ENCODE measurements at regions not wholly inside any gene's neighbourhood (a gene's known extent, or its start where the extent isn't known, plus 50 kb on each side); places are given as distances from the start of the nearest gene placed in this dataset.

- Histone ChIP-seq H3K27ac (ENCODE audit: insufficient read depth, low read depth, low read length) (no peak overlapping the region), H3K9me1 (replicated peaks; ENCODE audit: control insufficient read depth, extremely low read depth, insufficient read depth, low read length) (no peaks in the 10 kb centered on the region), H3K79me2 (ENCODE audit: control insufficient read depth, insufficient read depth, low read length) (no peaks in the 10 kb centered on the region), H3K4me1 (ENCODE audit: control insufficient read depth, extremely low read depth, insufficient read depth, low read length) (no peaks in the 10 kb centered on the region), H3K36me3 (ENCODE audit: control insufficient read depth in 2 of 2, extremely low read depth in 1 of 2, insufficient read depth in 2 of 2, low read length in 2 of 2) (no peaks in the 10 kb centered on the region), H3K4me2 (ENCODE audit: insufficient read depth, low read length) (no peak overlapping the region), H3K9ac (replicated peaks; ENCODE audit: extremely low read depth, insufficient read depth, low read length) (no peak overlapping the region), H3K27me3 (ENCODE audit: control insufficient read depth in 2 of 2, insufficient read depth in 2 of 2, low read length in 2 of 2) (no peaks in the 10 kb centered on the region), H3K9me3 (replicated peaks; ENCODE audit: control insufficient read depth, insufficient read depth, low read length) (no peaks in the 10 kb centered on the region), H4K20me1 (replicated peaks; ENCODE audit: control insufficient read depth, extremely low read depth, insufficient read depth, low read length) (no peaks in the 10 kb centered on the region), H3K4me3 (replicated peaks in 1 of 3; ENCODE audit: insufficient read depth in 1 of 3, low read depth in 1 of 3, low read length in 3 of 3) (no peak overlapping the region), H2AFZ (ENCODE audit: low read depth, low read length) (no peak overlapping the region)
- no TSS peak for BruUV-seq (replicated peaks)
- ChIA-PET CTCF (no interaction called here), POLR2A (no interaction called here)
- intact Hi-C loops (cut with micrococcal nuclease) = no loop called here
- FAIRE-seq = no peak
- TF ChIP-seq GATA2 (IDR thresholded peaks at IDR 0.05; ENCODE audit: insufficient read depth, insufficient read length, low read depth, low read length) = no peak
- no peak for TF ChIP-seq FOS (IDR thresholded peaks at IDR 0.05; ENCODE audit: borderline replicate concordance, insufficient read depth, low read length)
- dilution Hi-C loops (cut with MboI; ENCODE audit: extremely low pct_ligation_motif_present, low sequenced_read_pairs) = no loop called here
- DNase-seq (ENCODE audit: low read depth, low spot score) = no peak
Measured at GRCh38 chr5:159781626-159782157, 134.6 kb upstream of the ADRA1B start.

- Histone ChIP-seq H3K4me3 (replicated peaks in 1 of 3; ENCODE audit: insufficient read depth in 1 of 3, low read depth in 1 of 3, low read length in 3 of 3) (no peak overlapping the region), H3K9me3 (replicated peaks; ENCODE audit: control insufficient read depth, insufficient read depth, low read length) (no peaks in the 10 kb centered on the region), H3K4me1 (ENCODE audit: control insufficient read depth, extremely low read depth, insufficient read depth, low read length) (no peaks in the 10 kb centered on the region), H3K9me1 (replicated peaks; ENCODE audit: control insufficient read depth, extremely low read depth, insufficient read depth, low read length) (no peaks in the 10 kb centered on the region), H3K79me2 (ENCODE audit: control insufficient read depth, insufficient read depth, low read length) (no peaks in the 10 kb centered on the region), H3K9ac (replicated peaks; ENCODE audit: extremely low read depth, insufficient read depth, low read length) (no peak overlapping the region), H3K27ac (ENCODE audit: insufficient read depth, low read depth, low read length) (no peak overlapping the region), H3K36me3 (ENCODE audit: control insufficient read depth in 2 of 2, extremely low read depth in 1 of 2, insufficient read depth in 2 of 2, low read length in 2 of 2) (no peaks in the 10 kb centered on the region), H3K4me2 (ENCODE audit: insufficient read depth, low read length) (no peak overlapping the region), H2AFZ (ENCODE audit: low read depth, low read length) (no peak overlapping the region), H4K20me1 (replicated peaks; ENCODE audit: control insufficient read depth, extremely low read depth, insufficient read depth, low read length) (no peaks in the 10 kb centered on the region), H3K27me3 (ENCODE audit: control insufficient read depth in 2 of 2, insufficient read depth in 2 of 2, low read length in 2 of 2) (no peaks in the 10 kb centered on the region)
- POLR2A ChIA-PET = no interaction called here
- CTCF ChIA-PET = interaction anchor here (1.1 to 1.2 kb wide), 2 partner anchors 17 to 86 kb away, joined by 3 read pairs; no protein-coding TSS in a partner anchor
- TF ChIP-seq MAX (IDR thresholded peaks at IDR 0.05; ENCODE audit: insufficient read depth, insufficient read length) (no peak), JUN (IDR thresholded peaks at IDR 0.05; ENCODE audit: borderline replicate concordance, insufficient read depth, insufficient read length, low read depth) (no peak), GATA2 (IDR thresholded peaks at IDR 0.05; ENCODE audit: insufficient read depth, insufficient read length, low read depth, low read length) (no peak), CTCF (IDR thresholded peaks at IDR 0.05; ENCODE audit: extremely low read depth in 1 of 2, insufficient read depth in 1 of 2, low read depth in 1 of 2, low read length in 2 of 2) (no peak), POLR2A (IDR thresholded peaks at IDR 0.05; ENCODE audit: low read depth, low read length) (no peak), MYC (IDR thresholded peaks at IDR 0.05; ENCODE audit: low read depth, low read length) (no peak), EZH2 (IDR thresholded peaks at IDR 0.05; ENCODE audit: borderline replicate concordance, low read depth, low read length, severe bottlenecking) (no peak), FOS (IDR thresholded peaks at IDR 0.05; ENCODE audit: borderline replicate concordance, insufficient read depth, low read length) (no peak), POLR2AphosphoS5 (IDR thresholded peaks at IDR 0.05; ENCODE audit: insufficient read depth, low read depth, low read length) (no peak)
- no TSS peak for BruUV-seq (replicated peaks)
- no peak for DNase-seq (ENCODE audit: low read depth, low spot score)
- dilution Hi-C loops (cut with MboI; ENCODE audit: extremely low pct_ligation_motif_present, low sequenced_read_pairs) = no loop called here
- intact Hi-C loops (cut with micrococcal nuclease) = no loop called here
- FAIRE-seq = no peak
Measured at GRCh38 chr5:159782197-159782994, 133.9 kb upstream of the ADRA1B start.
